ENCODE measurements at regions not wholly inside any gene's neighbourhood (a gene's known extent, or its start where the extent isn't known, plus 50 kb on each side); places are given as distances from the start of the nearest gene placed in this dataset.

DNA sequence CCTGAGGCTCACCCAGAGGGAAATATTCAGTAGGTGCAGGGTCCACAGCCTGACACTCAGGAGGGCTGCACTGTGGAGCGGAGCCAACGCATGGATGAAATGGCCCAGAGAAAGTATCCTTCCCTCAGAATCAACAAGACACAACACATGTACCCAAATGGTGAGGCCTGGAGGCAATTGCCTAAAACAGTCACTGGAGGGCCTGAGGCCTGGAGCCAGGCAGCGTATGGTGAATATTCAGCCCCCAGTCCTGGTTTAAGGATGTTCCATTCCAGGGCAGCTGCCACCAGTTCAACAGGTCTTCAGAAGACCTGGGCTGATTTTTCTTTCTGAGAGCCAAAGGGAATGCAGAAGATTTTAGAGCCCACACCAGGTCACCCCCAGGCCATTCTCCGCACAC is 264.8 kb downstream of the INSC start:
- DNase-seq (ENCODE audit: low spot score), result no peak

DNA sequence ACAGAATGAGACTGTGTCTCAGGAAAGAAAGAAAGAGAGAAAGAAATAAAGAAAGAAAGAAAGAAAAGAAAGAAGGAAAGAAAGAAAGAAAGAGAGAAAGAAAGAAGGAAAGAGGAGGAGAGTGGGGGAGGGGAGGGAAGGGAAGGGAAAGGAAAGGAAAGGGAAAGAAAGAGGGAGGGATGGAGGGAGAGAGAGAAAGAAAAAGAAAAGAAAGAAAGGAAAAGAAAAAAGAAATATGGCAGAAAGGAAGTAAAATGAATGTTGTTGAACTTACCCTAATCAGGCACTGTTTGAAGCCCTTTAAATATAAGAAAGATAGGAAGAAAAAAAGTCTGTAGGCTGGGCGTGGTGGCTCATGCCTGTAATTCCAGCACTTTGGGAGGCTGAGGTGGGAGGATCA is 276.1 kb downstream of the INSC start:
- no peak for DNase-seq (ENCODE audit: low spot score)

DNA sequence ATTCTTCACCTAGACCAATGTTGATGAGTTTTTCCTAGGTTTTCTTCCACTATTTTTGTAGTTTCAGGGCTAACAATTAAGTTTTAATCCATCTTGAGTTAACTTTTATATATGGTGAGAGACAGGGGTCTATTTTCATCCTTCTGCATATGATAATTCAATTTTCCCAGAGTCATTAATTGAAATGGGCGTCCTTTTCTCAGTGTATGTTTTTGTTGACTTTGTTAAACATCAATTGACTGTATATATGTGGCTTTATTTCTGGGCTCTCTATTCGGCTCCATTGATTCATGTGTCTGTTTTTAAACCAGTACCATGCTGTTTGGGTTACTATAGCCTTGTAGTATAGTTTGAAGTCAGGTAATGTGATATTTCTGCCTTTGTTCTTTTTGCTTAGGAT is 282.1 kb downstream of the INSC start:
- DNase-seq (ENCODE audit: low spot score), result no peak

DNA sequence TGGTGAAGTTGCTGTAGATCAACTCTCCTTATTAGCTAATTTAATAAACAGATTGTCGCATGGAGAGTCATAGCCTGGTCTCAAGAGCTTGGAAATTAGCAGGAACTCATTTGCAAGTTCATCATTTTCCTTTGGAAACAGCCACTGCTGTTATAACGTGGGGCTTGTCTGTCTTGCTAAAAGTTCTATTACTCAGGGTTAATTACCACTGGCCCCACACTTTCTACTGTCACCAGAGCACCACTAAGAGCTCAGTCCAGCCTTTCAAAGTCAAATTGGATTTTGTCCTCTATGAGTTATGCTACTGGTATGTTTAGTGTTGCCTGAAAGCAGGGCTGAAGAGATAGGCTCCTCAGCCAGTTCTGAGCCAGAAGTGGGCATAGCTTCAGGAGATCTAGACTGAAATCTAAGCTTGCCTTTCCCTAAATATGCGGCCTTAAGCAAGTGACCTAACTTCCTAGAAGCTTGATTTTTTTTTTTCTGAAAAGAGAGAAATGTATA is 292.2 kb downstream of the INSC start:
- DNase-seq (ENCODE audit: low spot score), result no peak

DNA sequence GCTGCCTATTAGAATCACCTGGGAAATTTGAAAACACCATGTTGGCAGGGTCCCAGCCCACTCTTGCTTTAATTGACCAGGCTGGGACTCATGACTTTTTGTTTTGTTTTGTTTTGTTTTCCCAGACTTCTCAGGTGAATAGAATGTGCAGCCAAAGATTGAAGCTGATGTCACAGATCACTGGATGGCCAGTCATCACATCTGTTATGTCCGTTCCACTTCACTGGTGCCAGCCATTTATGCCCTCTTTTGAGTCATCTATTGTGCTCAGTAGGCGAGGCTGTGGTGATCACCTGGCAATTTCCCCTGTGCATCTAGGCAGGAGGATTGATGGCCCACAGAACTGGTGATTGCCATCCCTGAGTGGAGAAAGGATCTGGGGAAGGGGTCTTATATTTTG is 297.3 kb downstream of the INSC start:
- DNase-seq (ENCODE audit: low spot score), result no peak

DNA sequence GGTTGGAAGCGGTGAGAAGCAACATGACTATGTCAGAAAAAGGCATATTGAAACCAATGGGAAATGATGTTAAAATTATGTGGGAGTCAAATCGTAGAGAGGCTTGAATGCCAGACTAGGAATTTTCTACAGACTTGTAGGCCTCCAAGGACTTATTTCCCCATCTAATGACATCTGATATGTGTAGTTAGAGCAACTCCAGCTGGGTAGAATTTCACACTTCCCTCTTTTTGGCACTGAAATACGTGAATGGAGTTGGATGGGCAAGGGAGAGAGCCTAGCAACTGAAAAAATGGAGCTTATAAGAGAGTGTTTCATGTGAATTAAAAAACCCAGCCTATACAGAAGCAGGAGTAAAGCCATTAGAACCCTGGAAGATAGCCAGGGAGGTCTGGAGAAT is 304.2 kb downstream of the INSC start:
- DNase-seq (ENCODE audit: low spot score), result no peak

DNA sequence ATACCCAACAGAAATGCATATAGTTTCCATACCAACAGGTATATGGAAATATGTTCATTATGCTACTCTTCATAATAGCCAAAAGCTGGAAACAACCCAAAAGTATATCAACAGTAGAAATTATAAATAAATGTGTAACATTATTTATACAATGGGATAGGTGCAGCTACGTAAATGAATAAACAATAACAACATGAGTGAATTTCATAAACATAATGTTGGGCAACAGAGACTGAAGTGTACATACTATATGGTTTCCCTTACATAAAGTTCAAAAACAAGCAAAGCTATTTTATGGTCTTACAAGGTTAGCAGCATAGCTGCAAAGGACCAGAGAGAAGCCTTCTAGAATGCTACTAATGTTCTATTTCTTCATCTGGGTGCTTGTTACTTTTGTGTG is 305.0 kb downstream of the INSC start:
- DNase-seq (ENCODE audit: low spot score), result no peak

DNA sequence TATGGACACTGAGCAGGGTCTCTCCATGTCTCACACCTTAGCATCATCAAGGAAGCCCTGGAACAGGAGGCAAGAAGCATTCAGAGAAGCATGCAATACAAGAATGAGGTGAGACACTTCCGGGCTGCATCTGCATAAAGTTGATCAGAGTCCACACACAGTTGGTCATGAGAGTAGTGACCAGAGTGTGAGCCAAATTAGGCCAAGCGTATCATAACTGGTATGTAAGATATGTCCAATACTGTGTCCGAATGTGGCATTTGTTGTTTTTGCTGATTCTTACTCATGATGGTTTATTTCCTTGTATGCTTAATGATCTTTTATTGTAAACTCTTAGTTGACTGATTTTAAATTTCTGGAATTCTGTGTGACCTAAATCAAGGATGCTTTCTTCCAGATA is 315.7 kb downstream of the INSC start:
- DNase-seq (ENCODE audit: low spot score), result no peak

DNA sequence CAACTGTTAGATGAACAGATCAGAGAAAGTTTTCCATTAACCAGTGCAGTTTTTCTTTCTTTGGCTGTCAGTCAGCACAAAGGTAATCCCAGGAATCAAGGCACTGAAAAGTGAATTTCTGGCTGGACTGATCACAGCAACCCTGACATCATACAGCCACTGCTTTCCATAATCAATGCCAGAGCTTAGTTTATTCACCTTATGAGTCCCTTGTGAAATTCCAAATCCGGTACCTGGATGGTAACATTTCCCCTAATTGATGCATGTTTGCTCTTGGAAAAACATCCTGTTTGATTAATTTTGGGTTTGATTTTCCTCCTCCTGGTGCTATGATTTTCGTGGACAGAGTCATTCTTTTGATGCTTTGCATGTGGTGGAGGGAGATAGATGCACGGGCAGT is 319.8 kb downstream of the INSC start:
- no peak for DNase-seq (ENCODE audit: low spot score)

DNA sequence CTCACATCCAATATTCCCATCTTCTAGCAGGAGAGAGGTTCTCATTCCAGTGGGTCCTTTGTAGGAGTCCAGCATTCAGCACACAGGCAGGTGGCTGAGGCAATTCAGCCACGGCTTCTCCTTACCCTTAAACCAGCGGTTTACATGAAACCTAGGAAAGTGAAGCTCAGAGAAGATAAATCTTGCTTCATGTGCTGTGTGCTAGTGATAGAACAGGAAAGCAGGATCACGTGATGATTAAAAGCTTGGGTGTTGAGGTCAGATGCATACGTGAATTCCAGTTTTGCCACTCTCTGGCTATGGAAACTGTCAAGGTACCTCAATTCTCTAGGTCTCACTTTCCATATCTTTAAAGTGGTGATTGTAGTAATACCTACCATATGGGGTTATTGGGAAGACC is 331.6 kb downstream of the INSC start:
- DNase-seq (ENCODE audit: low spot score), result no peak

DNA sequence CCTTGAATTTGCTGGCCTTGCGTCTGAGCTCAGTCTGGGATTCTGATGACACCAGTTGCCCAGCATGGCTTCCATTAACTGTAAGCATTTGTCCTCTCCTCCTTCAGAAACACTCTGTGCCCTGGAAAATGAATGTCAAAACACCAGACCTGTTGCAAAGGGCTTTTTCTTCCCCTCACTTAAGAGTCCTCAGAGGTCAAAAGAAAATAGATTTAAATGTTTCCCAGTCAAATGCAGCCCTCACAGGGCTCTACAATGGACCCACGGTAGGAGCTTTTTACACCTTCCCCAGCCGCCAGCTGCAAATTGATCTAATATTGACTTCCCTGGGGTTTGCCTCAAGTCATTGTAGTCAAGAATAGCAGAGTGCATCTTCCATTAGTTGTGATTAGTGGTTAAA is 332.2 kb downstream of the INSC start:
- no peak for DNase-seq (ENCODE audit: low spot score)

DNA sequence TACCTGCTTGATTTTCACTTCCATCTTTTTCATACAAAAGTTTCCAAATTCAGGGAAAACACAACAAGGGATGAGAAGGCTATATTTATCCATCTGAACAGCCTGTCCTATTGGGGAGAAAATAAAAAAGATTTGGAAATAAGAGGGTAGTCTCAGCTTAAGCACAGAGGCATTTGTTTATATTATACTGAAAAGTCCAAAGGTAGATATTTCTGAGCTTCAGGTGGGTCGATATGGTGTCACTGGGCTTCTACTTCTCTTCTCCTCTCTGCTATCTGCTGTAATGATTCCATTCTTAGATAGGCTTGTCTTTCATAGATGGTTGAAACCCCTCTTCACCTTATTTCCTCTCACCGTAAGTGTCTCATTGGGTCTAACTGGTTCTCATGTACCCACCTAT is 337.0 kb downstream of the INSC start:
- DNase-seq (ENCODE audit: low spot score), result no peak

DNA sequence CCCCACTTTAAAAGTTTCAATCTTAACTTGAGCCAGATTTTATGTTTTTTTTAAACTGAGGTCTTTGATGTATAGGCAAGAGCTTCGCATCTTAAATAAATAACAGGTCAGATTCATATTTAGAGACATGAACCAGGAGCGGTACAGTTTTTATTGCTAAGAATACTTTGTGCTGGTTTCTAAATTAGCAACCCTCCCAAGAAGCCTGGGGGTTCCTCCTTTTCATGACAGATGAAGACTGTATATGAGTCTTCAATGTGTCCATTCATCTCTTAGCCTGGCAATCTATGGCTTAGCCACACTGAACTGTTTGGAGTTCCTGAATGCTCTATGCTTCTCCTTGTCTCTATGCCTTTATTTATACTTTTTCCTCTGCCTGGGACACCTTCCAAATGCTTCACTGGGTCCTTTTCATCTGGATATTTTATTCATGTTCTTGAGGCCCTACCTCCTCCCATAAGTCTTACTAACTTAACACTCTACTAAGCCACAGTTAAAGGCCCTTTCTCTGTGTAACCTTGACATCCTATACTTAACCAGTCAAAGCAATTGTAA is 338.6 kb downstream of the INSC start:
- DNase-seq (ENCODE audit: low spot score), result no peak

DNA sequence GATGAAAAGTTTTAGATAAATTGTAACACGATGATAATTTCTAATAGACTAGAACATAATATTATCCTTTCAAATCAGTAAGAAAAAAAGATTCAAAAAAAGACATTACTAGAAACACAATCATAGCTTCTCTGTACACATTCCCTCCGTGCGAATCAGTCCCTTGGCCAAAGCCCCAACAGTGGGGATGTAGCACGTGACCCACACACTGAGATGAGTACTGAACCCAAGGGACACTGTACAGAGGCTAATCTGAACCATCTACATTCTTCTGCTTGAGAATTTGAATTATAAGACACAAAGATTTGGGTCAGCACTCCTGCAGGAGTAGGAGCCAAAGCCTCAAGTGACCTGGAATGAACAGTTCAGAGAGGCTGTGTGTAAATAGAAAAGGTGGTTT is 353.7 kb downstream of the INSC start:
- DNase-seq (ENCODE audit: low spot score), result no peak

DNA sequence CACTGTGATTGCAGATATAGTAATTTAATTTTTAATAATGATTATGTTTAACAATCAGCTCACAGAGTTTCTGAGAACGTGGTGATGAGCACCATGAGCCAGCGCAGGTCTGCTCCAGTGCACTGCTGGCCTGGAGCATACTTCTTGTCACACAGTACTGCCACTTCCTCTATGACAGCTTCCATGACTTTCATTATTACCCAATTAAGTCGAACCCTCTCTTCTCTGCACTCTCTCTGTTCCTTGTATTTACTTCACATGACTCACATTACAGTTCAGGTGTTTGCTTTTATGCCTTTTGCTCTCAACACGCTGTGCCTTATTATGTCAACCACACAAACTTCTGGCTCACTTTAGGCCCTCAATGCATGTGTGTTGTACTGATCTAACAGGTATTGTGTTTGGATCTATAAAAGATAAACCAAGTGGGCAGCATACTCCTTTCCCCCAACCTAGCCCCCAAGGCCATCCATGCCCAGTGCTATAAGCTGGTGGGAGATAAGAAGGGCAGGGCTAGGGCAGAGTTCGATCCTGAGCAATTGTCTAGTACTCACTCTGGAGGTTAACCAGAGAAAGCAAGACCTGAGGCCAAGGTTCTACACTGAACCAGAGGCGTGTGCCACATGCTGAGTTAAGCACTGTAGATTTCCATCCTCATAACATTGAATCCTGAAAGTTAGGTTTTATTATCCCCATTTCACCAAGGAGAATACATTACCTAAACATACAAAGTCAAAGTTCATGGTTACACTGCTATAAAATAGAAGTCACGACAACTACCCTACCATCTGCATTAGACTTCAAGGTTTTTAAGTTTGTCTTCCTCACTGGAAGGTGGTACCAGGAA is 356.5 kb downstream of the INSC start:
- no peak for DNase-seq (ENCODE audit: low spot score)

DNA sequence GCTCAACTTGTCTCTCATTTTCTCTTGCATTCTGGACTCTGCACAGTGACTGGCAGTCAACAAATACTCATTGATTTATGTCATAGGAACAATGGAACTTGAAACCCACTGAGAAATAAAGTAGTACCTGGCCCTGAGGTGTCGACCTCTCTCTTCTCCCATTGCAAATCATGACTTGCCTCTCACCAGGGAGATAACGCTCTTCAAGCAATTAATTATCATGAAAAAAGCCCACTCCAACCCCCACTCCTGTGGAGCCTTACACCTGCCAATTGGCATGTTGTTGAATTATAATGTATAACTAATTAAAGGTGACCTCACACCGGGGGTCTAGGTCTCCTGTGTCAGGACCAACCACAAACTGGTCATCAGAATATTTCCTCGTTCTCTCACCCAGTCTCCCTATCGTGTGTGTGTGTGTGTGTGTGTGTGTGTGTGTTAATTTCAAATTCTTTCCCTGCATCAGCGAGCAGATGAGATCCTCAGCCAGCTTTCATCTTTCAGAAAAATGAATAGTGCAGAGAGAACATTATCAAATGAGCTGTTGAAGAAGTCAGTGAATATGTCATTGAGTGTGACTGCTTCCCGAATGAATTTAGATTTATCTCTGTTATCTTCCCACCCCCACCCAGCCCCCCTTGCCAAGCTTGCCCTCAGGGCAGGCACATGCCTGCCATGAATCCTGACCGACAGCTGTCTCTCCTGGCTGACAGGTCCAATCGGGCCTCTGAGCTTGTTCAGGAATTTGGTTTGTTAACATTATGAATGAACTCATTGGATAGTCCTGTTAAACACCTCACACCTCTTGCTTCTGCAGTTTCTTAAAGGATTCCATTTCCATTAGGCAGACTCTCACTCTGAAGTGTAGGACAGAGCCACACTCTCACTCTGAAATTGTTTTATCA is 357.4 kb downstream of the INSC start:
- DNase-seq (ENCODE audit: low spot score), result no peak

DNA sequence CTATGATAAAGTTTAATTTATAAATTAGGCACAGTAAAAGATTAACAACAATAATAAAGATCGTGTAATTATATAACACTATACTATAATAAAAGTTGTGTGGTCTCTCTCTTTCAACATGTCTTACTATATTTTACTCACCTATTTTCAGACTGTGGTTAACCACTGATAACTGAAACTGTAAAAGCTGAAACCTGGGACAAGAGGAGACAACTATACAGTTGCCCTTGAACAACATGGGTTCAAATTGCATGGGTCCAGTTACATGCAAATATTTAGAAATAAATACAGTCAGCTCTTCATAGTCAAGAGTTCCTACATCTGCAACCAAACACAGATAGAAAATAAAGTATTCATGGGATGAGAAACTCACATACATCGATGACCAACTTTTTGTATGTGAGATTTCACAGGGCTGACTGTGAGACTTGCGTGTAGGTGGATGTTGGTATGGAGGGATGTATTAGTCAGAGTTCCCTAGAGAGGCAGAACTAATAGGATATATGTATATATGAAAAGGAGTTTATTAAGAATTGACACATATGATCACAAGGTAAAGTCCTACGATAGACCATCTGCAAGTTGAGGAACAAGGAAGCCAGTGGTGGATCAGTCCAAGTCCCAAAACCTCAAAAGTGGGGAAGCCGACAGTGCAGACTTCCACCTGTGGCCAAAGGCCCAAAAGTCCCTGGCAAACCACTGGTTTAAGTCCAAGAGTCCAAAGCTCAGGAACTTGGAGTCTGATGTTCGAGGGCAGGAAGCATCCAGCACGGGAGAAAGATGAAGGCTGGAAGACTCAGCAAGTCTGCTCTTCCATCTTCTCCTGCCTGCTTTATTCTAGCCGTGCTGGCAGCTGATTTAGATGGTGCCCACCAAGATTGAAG is 359.5 kb downstream of the INSC start:
- DNase-seq (ENCODE audit: low spot score), result no peak

DNA sequence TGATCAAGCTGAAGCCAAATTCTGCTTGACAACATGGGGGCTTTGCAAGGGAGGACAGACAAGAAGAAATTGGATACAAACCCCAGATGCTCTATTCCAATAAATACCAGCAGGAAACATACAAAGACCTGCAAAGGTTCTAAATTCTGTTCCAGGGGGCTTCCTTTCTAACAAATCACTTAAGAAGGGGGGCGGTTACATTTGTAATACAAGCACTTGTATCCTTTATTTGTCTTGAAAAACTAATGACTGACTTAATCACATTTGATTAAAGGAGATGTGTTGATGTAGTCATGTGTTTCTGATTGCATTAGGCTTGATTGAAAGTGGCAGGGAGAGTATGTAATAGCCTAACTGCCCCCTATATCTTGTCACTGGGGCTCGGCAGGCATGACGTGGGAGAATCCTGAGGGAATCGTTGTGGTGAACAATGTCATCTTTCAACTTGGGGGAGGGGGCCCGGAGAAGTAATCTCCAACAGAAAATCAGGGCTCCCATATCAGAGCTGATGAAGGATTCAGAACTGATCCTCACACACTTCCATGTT is 361.7 kb downstream of the INSC start:
- no peak for DNase-seq (ENCODE audit: low spot score)

DNA sequence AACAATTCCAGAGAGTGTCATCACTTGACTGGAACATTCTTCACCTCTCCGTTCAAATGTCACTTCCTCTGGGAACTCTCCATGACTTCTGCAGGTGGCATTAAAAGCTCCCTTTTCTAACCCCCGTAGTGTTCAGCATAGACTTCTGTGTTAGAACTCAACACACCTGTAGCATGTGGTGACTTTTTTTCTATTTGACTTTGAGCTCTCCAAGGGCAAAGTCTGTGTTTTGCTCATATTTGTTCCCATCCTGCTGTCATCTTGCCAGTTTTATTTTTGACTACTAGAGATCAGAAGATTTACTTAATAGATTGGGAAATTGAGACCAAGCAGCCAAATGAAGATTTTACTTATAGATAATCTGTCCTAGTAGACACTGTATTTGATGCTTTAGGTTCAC is 367.1 kb downstream of the INSC start:
- DNase-seq (ENCODE audit: low spot score), result no peak

DNA sequence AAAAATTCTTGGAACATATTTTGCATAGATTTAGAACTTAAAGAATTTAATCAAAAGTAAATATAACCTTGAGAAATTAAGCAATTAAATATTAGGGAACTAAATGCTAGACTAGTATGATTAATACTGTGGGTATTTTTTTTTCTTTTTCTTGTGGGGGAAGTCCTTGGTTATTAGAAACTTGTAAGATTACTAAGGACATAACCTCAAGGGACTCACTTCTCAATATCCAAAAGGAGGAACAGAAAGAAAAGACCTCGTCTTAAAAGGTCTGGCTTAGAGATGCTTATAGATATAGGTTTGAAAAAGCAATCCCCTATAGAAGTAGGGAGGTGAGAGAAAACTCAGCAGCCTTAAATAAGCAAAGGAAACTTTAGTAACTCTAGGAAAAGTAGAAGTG is 368.5 kb downstream of the INSC start:
- DNase-seq (ENCODE audit: low spot score), result no peak

DNA sequence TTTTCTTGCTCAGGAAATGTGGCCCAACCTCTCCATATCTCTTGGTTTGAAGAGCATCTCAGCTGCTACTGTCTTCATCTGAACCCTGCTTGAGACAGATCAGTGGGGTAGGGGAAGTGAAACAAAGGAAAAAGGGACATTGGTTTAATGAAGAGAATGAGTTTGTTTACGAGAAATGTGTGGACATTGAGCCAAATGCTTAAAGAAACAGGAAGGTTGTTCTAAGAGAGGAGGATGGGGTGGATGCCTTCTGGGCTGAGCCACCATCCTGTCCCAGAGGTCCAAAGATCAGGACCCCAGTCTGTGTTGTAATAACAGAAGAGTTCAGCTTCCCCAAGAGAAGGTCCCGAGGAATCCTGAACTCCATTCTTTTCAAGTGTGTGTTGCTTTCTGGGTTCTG is 369.7 kb downstream of the INSC start:
- no peak for DNase-seq (ENCODE audit: low spot score)

DNA sequence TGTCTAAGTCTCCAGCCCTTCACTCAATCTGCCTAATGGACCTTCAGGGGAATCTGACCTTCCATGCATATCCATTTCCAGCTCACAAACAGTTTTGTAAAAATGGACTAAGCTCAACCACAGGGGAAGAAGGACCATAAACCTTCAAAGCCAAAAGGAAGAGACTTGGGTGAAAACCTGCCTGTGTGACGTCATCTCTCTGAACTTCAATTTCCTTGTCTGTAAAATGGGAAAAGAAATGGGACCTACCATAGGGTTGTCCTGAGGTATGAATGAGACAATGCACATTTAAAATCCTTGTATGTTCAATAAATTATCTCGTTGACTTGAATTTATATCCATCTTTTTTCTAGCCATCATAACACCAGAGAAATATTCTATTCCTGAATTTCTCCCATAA is 370.7 kb downstream of the INSC start:
- DNase-seq (ENCODE audit: low spot score), result no peak
